Peyer's patch (tissue), 4 donors: ENCODE measurements at regions not wholly inside any gene's neighbourhood (a gene's known extent, or its start where the extent isn't known, plus 50 kb on each side); places are given as distances from the start of the nearest gene placed in this dataset.

Source experiments
- POLR2A ChIP-seq, 2 donors: fragments of 450-650 bp; IDR thresholded peaks; one replicate each; pipeline ENCODE4 v1.5.1; 2017; ENCODE audit warnings: antibody characterized with exemption in 2 of 2, mild to moderate bottlenecking in 2 of 2, moderate library complexity in 2 of 2
- TF ChIP-seq, protein P1 (sequence below), 6 experiments: fragments of 450-650 bp in 4 of 6; fragments of 200-600 bp in 2 of 6; sonication (generic) in 1 of 6; IDR thresholded peaks; one replicate each; pipeline ENCODE4 v1.5.1; 2017 to 2019; ENCODE audit warnings: antibody characterized with exemption in 6 of 6, mild to moderate bottlenecking in 3 of 6, moderate library complexity in 1 of 6

DNA sequence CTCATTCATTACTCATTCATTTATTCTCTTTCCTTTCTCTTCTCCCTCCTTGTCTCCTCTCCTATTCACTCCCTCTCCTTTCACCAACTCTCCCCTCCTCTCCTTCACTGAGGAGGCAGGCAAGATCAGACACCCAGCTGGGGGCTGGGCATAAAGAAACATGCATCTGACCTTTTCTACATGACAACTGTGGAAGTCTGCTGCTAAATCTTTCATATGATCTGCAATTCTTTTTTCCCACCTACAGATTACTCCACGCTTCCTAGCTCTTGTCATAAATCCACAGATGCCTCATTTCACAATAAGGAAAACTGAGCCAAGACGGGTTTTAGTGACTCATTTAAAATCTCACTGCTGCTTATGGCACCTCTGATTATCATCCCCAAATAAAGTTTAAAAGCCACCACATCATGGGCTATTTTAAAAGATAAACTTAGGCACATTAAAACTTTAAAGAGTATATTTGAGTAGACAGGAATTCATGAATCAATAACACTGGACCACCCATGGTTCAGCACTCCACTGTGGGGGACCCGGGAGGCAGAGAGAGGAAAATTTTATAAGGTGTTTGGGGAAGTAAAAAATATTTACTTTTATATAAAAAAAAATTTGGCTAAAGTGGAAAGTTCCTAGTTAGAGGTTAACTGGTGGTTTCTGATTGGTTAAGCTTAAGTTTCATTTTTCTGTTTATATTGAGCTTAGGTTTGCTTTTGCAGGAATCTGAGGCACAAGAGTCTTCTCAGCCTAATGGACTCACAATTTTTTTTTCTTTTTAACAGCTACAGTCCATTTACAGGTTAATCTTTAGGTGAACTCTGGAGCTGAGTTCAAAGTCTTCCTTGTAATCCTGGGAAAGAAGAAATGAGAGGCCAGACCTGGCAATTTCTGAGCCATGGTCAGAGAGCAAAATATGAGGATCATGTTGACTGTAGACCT, 55.8 kb upstream of the DNAH14 start:
- no peak for TF ChIP-seq POLR2A (IDR thresholded peaks at IDR 0.05)
- TF ChIP-seq, protein P1, sequence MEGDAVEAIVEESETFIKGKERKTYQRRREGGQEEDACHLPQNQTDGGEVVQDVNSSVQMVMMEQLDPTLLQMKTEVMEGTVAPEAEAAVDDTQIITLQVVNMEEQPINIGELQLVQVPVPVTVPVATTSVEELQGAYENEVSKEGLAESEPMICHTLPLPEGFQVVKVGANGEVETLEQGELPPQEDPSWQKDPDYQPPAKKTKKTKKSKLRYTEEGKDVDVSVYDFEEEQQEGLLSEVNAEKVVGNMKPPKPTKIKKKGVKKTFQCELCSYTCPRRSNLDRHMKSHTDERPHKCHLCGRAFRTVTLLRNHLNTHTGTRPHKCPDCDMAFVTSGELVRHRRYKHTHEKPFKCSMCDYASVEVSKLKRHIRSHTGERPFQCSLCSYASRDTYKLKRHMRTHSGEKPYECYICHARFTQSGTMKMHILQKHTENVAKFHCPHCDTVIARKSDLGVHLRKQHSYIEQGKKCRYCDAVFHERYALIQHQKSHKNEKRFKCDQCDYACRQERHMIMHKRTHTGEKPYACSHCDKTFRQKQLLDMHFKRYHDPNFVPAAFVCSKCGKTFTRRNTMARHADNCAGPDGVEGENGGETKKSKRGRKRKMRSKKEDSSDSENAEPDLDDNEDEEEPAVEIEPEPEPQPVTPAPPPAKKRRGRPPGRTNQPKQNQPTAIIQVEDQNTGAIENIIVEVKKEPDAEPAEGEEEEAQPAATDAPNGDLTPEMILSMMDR (IDR thresholded peaks at IDR 0.05): no peak
